ENCODE measurements at regions not wholly inside any gene's neighbourhood (a gene's known extent, or its start where the extent isn't known, plus 50 kb on each side); places are given as distances from the start of the nearest gene placed in this dataset.

DNA sequence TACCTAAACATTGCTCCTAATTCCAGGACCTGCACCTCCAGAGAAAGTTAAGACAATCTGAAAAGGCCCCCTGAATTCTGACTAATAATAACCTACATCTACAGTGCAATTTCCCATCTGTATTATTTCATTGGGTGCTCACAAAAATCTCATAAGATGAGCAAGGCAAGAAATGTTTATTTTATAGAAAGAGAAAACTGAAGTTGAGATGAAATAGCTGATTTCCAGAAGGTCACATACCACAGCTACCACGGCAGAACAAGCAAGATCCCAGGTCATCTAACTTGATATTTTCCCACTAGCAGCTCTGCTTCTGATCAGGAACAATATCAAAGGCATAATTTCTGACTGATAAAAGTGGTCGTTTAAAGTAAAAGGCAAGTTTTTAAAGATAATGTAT, 105.8 kb upstream of the COL5A2 start:
- intact Hi-C loops (cut with DNase I; ENCODE audit: low total_unique reads), result no loop called here
- Histone ChIP-seq H3K9me3 (no peaks in the 10 kb centered on the region), H3K27ac (peak overlapping the region in 2 of 4 donors; percentile 61 to 63), H3K4me3 (no peak overlapping the region), H3K36me3 (no peaks in the 10 kb centered on the region), H3K27me3 (no peaks in the 10 kb centered on the region), H3K4me1 (peaks cover 0 to 13% (median 1%) of the 10 kb centered on the region in 4 donors)
- in situ Hi-C loops (cut with MboI; ENCODE audit: low pct_ligation_motif_present in 1 of 4, low pct_unique_long_range_greater_than_20kb in 1 of 4, low sequenced_read_pairs in 3 of 4), result loop anchor here in 3 of 4 donors (10.0 to 25.0 kb wide), 3 partner anchors 191 to 761 kb away; no protein-coding TSS in a partner anchor
- TF ChIP-seq POLR2A (IDR thresholded peaks at IDR 0.05) (no peak), POLR2AphosphoS5 (IDR thresholded peaks at IDR 0.05) (no peak), EP300 (IDR thresholded peaks at IDR 0.05; ENCODE audit: low read depth) (no peak)
- TF ChIP-seq, protein P1, sequence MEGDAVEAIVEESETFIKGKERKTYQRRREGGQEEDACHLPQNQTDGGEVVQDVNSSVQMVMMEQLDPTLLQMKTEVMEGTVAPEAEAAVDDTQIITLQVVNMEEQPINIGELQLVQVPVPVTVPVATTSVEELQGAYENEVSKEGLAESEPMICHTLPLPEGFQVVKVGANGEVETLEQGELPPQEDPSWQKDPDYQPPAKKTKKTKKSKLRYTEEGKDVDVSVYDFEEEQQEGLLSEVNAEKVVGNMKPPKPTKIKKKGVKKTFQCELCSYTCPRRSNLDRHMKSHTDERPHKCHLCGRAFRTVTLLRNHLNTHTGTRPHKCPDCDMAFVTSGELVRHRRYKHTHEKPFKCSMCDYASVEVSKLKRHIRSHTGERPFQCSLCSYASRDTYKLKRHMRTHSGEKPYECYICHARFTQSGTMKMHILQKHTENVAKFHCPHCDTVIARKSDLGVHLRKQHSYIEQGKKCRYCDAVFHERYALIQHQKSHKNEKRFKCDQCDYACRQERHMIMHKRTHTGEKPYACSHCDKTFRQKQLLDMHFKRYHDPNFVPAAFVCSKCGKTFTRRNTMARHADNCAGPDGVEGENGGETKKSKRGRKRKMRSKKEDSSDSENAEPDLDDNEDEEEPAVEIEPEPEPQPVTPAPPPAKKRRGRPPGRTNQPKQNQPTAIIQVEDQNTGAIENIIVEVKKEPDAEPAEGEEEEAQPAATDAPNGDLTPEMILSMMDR (IDR thresholded peaks at IDR 0.05), result no peak
- DNase-seq, result no peak
- WGBS, 2 donors (ENCODE audit: low coverage in 1 of 2), result 64 to 71% methylated on average over 2 of the region's 2 CpGs

DNA sequence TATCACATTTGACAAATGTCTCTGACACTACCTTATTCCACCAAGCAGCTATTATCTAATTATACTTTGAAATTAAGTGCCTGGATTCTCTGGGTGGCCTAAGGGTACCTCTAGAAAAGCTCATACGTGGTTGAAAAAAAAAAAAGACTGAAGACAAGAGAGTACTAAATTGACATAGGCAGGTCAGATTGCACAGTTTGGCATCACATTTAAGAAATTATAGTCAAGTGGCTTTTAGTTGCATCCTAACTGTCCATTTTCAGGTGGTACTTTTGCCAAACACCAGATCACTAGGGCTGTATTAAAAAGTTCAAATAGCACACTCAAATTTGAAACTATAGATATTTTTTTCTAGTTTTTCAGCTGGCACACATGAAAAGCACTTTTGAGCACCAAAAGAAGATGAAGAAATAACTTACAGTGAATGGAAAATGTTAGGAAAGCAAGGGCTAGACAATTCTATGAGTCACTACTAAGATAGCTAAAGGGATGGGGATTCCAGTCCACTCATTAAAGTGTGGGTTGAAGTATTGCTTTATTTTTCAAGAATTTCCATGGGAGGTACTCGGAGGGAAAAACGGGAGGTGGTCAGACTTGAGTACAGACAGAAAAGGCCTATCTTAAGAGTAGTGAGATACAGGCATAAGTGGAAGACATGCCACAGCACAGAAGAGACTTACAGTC, 106.5 kb upstream of the COL5A2 start:
- in situ Hi-C loops (cut with MboI; ENCODE audit: low pct_ligation_motif_present in 1 of 4, low pct_unique_long_range_greater_than_20kb in 1 of 4, low sequenced_read_pairs in 3 of 4), result loop anchor here in 3 of 4 donors (10.0 to 25.0 kb wide), 3 partner anchors 191 to 761 kb away; no protein-coding TSS in a partner anchor
- H3K36me3 ChIP-seq, result no peaks in the 10 kb centered on the region
- intact Hi-C loops (cut with DNase I; ENCODE audit: low total_unique reads), result no loop called here
- peaks cover 0 to 13% (median 1%) of the 10 kb centered on the region in 4 donors for H3K4me1 ChIP-seq
- TF ChIP-seq EP300 (IDR thresholded peaks at IDR 0.05; ENCODE audit: low read depth), result no peak
- TF ChIP-seq POLR2AphosphoS5 (IDR thresholded peaks at IDR 0.05), result peak in 2 of 3 donors; percentile 20 to 44
- no peaks in the 10 kb centered on the region for H3K9me3 ChIP-seq
- peak overlapping the region; percentile 18 to 63 (median 40) for H3K27ac ChIP-seq
- no peak for DNase-seq
- H3K27me3 ChIP-seq, result no peaks in the 10 kb centered on the region
- H3K4me3 ChIP-seq, result no peak overlapping the region
- 49 to 57% methylated on average over 3 of the region's 3 CpGs for WGBS, 2 donors (ENCODE audit: low coverage in 1 of 2)

DNA sequence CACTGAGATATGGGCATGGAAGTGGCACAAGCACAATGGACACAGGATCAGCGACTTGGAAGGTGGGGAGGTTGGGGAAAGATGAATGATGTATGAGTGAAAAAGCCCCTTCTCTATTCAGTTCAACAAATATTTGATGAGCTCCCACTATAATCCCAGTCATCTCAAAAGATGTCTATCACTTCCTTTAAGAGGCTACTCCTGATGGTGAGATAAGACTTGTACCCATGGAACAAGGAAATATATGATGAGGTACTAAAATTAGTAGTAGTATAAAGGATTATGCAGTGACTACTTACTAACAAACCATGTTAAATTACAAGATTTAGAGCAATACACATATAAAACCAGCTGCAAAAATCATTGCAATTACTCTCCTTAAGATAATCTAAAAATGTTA, 107.8 kb upstream of the COL5A2 start:
- intact Hi-C loops (cut with DNase I; ENCODE audit: low total_unique reads) (no loop called here), in situ Hi-C loops (cut with MboI; ENCODE audit: low pct_ligation_motif_present in 1 of 4, low pct_unique_long_range_greater_than_20kb in 1 of 4, low sequenced_read_pairs in 3 of 4) (loop anchor here in 3 of 4 donors (10.0 to 25.0 kb wide), 3 partner anchors 193 to 763 kb away; no protein-coding TSS in a partner anchor)
- DNase-seq, result no peak
- 58% methylated on average over 1 of the region's 1 CpG; no CpG with 5 or more reads in 1 of the 2 donors for WGBS, 2 donors (ENCODE audit: low coverage in 1 of 2)
- Histone ChIP-seq H3K4me1 (peaks cover 0 to 13% (median 1%) of the 10 kb centered on the region in 4 donors), H3K36me3 (no peaks in the 10 kb centered on the region), H3K27ac (peak overlapping the region in 2 of 4 donors; percentile 14 to 28), H3K27me3 (no peaks in the 10 kb centered on the region), H3K9me3 (no peaks in the 10 kb centered on the region), H3K4me3 (no peak overlapping the region)
- no peak for TF ChIP-seq POLR2A (IDR thresholded peaks at IDR 0.05)
- TF ChIP-seq EP300 (IDR thresholded peaks at IDR 0.05; ENCODE audit: low read depth), result no peak
- no peak for TF ChIP-seq POLR2AphosphoS5 (IDR thresholded peaks at IDR 0.05)
- TF ChIP-seq, protein P1 (IDR thresholded peaks at IDR 0.05), result no peak

DNA sequence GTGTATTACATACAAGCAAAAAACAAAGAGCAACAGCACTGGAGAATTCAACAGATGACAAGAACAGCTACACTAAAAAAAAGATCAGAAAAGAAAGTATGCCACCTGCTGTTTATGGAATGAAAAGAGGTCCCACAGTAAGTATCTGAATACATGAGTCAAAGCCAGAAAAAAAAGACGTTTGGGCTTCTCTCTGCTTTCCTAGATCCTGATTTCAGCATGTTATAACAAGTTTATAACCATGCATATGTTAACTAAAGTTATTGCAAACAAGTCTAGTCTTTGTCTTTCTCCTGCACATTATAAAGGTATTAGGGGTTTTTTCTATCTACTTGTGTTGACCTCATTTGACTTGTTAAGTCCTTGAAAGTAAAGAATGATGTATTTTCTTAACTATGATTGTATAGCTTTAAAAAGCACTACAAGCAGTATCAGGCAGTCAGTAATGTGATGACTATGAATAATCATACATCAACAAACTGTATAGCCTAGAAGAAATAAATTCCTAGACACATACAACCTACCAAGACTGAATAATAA, 108.5 kb upstream of the COL5A2 start:
- WGBS, 2 donors (ENCODE audit: low coverage in 1 of 2), result 0 to 3% methylated on average over 1 of the region's 1 CpG

More for the DNA sequence above, 108.5 kb upstream of the COL5A2 start:
- no peak for DNase-seq
- TF ChIP-seq EP300 (IDR thresholded peaks at IDR 0.05; ENCODE audit: low read depth) (no peak), POLR2A (IDR thresholded peaks at IDR 0.05) (no peak)
- TF ChIP-seq, protein P1 (IDR thresholded peaks at IDR 0.05), result peak; percentile 35 to 56 (median 42)
- Histone ChIP-seq H3K36me3 (no peaks in the 10 kb centered on the region), H3K9me3 (no peaks in the 10 kb centered on the region), H3K4me3 (no peak overlapping the region), H3K4me1 (peaks cover 0 to 13% (median 1%) of the 10 kb centered on the region in 4 donors), H3K27ac (peak overlapping the region in 2 of 4 donors; percentile 14 to 28), H3K27me3 (no peaks in the 10 kb centered on the region)
- in situ Hi-C loops (cut with MboI; ENCODE audit: low pct_ligation_motif_present in 1 of 4, low pct_unique_long_range_greater_than_20kb in 1 of 4, low sequenced_read_pairs in 3 of 4), result loop anchor here in 3 of 4 donors (10.0 to 25.0 kb wide), 3 partner anchors 193 to 763 kb away; no protein-coding TSS in a partner anchor
- intact Hi-C loops (cut with DNase I; ENCODE audit: low total_unique reads), result no loop called here

Data from transverse colon (tissue), 4 donors.